ENCODE measurements at regions not wholly inside any gene's neighbourhood (a gene's known extent, or its start where the extent isn't known, plus 50 kb on each side); places are given as distances from the start of the nearest gene placed in this dataset.

GRCh38 chr1:191151321-191151807, 673.7 kb upstream of the BRINP3 start:
- no peak for TF ChIP-seq MAZ (IDR thresholded peaks at IDR 0.05; ENCODE audit: borderline replicate concordance, low read depth, low read length)
- TF ChIP-seq CTCF (conservative IDR thresholded peaks at IDR 0.05; ENCODE audit: low read depth, low read length), result no peak
- no peak for TF ChIP-seq RAD21 (IDR thresholded peaks at IDR 0.05; ENCODE audit: low read length)
- no peak for TF ChIP-seq MAFK (IDR thresholded peaks at IDR 0.05; ENCODE audit: low read depth, low read length)
- no peak for TF ChIP-seq CHD1 (IDR thresholded peaks at IDR 0.05; ENCODE audit: low read depth, low read length)
- TF ChIP-seq POLR2A (IDR thresholded peaks at IDR 0.05; ENCODE audit: low read depth, low read length), result no peak
- TF ChIP-seq RFX5 (IDR thresholded peaks at IDR 0.05; ENCODE audit: low read depth, low read length), result no peak
- TF ChIP-seq USF2 (IDR thresholded peaks at IDR 0.05; ENCODE audit: low read depth, low read length), result no peak
- no peak for TF ChIP-seq RCOR1 (IDR thresholded peaks at IDR 0.05; ENCODE audit: insufficient replicate concordance, low read length)
- TF ChIP-seq CEBPB (IDR thresholded peaks at IDR 0.05; ENCODE audit: low read depth, low read length), result no peak
- no peak for TF ChIP-seq MXI1 (IDR thresholded peaks at IDR 0.05; ENCODE audit: borderline replicate concordance, low read depth, low read length)
- TF ChIP-seq SMC3 (IDR thresholded peaks at IDR 0.05; ENCODE audit: low read depth, low read length), result no peak
- no peak for TF ChIP-seq FOS (IDR thresholded peaks at IDR 0.05; ENCODE audit: low read depth, low read length)
- TF ChIP-seq NFE2L2 (IDR thresholded peaks at IDR 0.05; ENCODE audit: low read depth, low read length), result no peak

Measured in IMR-90 (cell line).